Epithelial cell of esophagus (primary cell): ENCODE measurements at regions not wholly inside any gene's neighbourhood (a gene's known extent, or its start where the extent isn't known, plus 50 kb on each side); places are given as distances from the start of the nearest gene placed in this dataset.

Experiments used
- DNase-seq: peaks from one replicate; pipeline ENCODE4 v3.0.0; 2010; ENCODE audit warnings: low read depth
- H3K4me3 ChIP-seq: 2 replicates; pipeline ENCODE4 v1.5.1; 2011; ENCODE audit warnings: mild to moderate bottlenecking, low read length, control low read depth
- CTCF ChIP-seq: IDR thresholded peaks from 2 replicates; pipeline ENCODE4 v1.5.1; 2011; ENCODE audit warnings: low read depth, mild to moderate bottlenecking, low read length, control low read depth, inconsistent platforms; ENCODE audit not compliant: insufficient read depth; ENCODE audit errors: missing control alignments

- no peak overlapping the region for H3K4me3 ChIP-seq
- no peak for TF ChIP-seq CTCF
- no peak for DNase-seq
Observed at GRCh38 chr10:63780101-63780500, 258.9 kb downstream of the REEP3 start.

- TF ChIP-seq CTCF, result no peak
- H3K4me3 ChIP-seq, result no peak overlapping the region
- DNase-seq, result no peak
Observed at GRCh38 chr10:63781226-63781625, 260.0 kb downstream of the REEP3 start.

GRCh38 chr10:63783882-63784281 lies 262.7 kb downstream of the REEP3 start:
- TF ChIP-seq CTCF, result no peak
- DNase-seq, result no peak
- no peak overlapping the region for H3K4me3 ChIP-seq

- TF ChIP-seq CTCF, result no peak
- DNase-seq, result no peak
- no peak overlapping the region for H3K4me3 ChIP-seq
Observed at GRCh38 chr10:63788152-63788821, 267.1 kb downstream of the REEP3 start.

- no peak overlapping the region for H3K4me3 ChIP-seq
- no peak for DNase-seq
- TF ChIP-seq CTCF, result no peak
Observed at GRCh38 chr10:63795094-63795860, 274.1 kb downstream of the REEP3 start.

GRCh38 chr10:63798599-63799498 lies 277.6 kb downstream of the REEP3 start:
- DNase-seq, result peak; percentile 90
- no peak overlapping the region for H3K4me3 ChIP-seq
- TF ChIP-seq CTCF, result no peak
